SK-N-SH (cell line): ENCODE measurements at regions not wholly inside any gene's neighbourhood (a gene's known extent, or its start where the extent isn't known, plus 50 kb on each side); places are given as distances from the start of the nearest gene placed in this dataset.

ENCODE experiments used
- CTCF ChIA-PET: fragments of 300-600, 350-600 bp; formaldehyde crosslinking; extraction: SDS; loops from one replicate; lab custom pipeline; 2021; lab: Yijun Ruan, JAX
- POLR2A ChIA-PET: fragments of 350-600 bp; sonication (Branson Sonifier 250); formaldehyde crosslinking; extraction: SDS; loops from one replicate; lab custom pipeline; 2020; ENCODE audit warnings: antibody characterized with exemption, inconsistent platforms; lab: Yijun Ruan, JAX
- DNase-seq: peaks from one replicate; pipeline ENCODE4 v3.0.0; 2012
- H2AFZ ChIP-seq: fragments of 200-600 bp; sonication (generic); 2 replicates; pipeline ENCODE4 v1.8.1; 2016; ENCODE audit warnings: antibody characterized with exemption, mild to moderate bottlenecking, low read depth
- H3F3A ChIP-seq: fragments of 200-600 bp; sonication (generic); replicated peaks from 2 replicates; pipeline ENCODE3; 2016; ENCODE audit warnings: antibody characterized with exemption, mild to moderate bottlenecking; ENCODE audit not compliant: insufficient read depth
- H3K27ac ChIP-seq, 2 experiments: fragments of 200-500 bp in 1 of 2; fragments of 200-600 bp in 1 of 2; sonication (Bioruptor generic) in 1 of 2; sonication (generic), shearing (Covaris generic) in 1 of 2; 2 replicates each; pipeline versions ENCODE4 v1.5.1 to v1.6.1; 2014 to 2016; ENCODE audit warnings: low read depth in 2 of 2, inconsistent platforms in 1 of 2, low read length in 1 of 2, mild to moderate bottlenecking in 1 of 2, mixed read lengths in 1 of 2
- H3K27me3 ChIP-seq: fragments of 200-600 bp; sonication (generic), shearing (Covaris generic); 2 replicates; pipeline ENCODE4 v1.6.1; 2016; ENCODE audit warnings: mixed run types; ENCODE audit not compliant: insufficient read depth
- H3K36me3 ChIP-seq, 2 experiments: fragments of 200-500 bp in 1 of 2; fragments of 200-600 bp in 1 of 2; sonication (Bioruptor generic) in 1 of 2; sonication (generic) in 1 of 2; replicated peaks in 1 of 2; 2 replicates each; pipeline versions ENCODE3 to v1.5.1; 2014 to 2016; ENCODE audit warnings: low read length in 1 of 2, mild to moderate bottlenecking in 1 of 2; ENCODE audit not compliant: insufficient read depth in 2 of 2, control insufficient read depth in 1 of 2
- H3K4me1 ChIP-seq, 2 experiments: fragments of 200-500 bp in 1 of 2; fragments of 200-600 bp in 1 of 2; sonication (Bioruptor generic) in 1 of 2; sonication (generic), shearing (Covaris generic) in 1 of 2; 2 replicates each; pipeline versions ENCODE4 v1.5.1 to v1.6.1; 2014 to 2016; ENCODE audit warnings: low read depth in 1 of 2, low read length in 1 of 2, mixed run types in 1 of 2; ENCODE audit not compliant: insufficient read depth in 2 of 2, control insufficient read depth in 1 of 2
- H3K4me2 ChIP-seq: fragments of 200-600 bp; sonication (generic), shearing (Covaris generic); 2 replicates; pipeline ENCODE4 v1.6.1; 2017; ENCODE audit warnings: mixed run types
- H3K4me3 ChIP-seq, 2 experiments: fragments of 200-500 bp in 1 of 2; fragments of 200-600 bp in 1 of 2; sonication (Bioruptor generic) in 1 of 2; sonication (generic), shearing (Covaris generic) in 1 of 2; 2 replicates each; pipeline versions ENCODE4 v1.5.1 to v1.8.1; 2014 to 2016; ENCODE audit warnings: low read depth in 2 of 2, inconsistent platforms in 1 of 2, low read length in 1 of 2, mild to moderate bottlenecking in 1 of 2, mixed read lengths in 1 of 2, moderate library complexity in 1 of 2
- H3K79me2 ChIP-seq: fragments of 200-600 bp; sonication (generic); 2 replicates; pipeline ENCODE4 v1.8.1; 2017; ENCODE audit warnings: mild to moderate bottlenecking; ENCODE audit not compliant: insufficient read depth
- H3K9ac ChIP-seq: fragments of 200-600 bp; sonication (generic); 2 replicates; pipeline ENCODE4 v1.6.1; 2017; ENCODE audit warnings: mixed run types
- H3K9me2 ChIP-seq: fragments of 200-600 bp; sonication (generic); 2 replicates; pipeline ENCODE4 v1.6.1; 2017; ENCODE audit warnings: mixed run types
- H3K9me3 ChIP-seq: fragments of 200-600 bp; sonication (generic); 2 replicates; pipeline ENCODE4 v1.6.1; 2017; ENCODE audit warnings: mixed run types, mild to moderate bottlenecking, moderate library complexity
- H4K20me1 ChIP-seq: fragments of 200-600 bp; sonication (generic); 2 replicates; pipeline ENCODE4 v1.6.1; 2017; ENCODE audit warnings: mild to moderate bottlenecking, mixed run types; ENCODE audit not compliant: insufficient read depth
- CHD2 ChIP-seq: fragments of 150-350 bp; IDR thresholded peaks from 2 replicates; pipeline ENCODE4 v1.6.1; 2018; ENCODE audit warnings: low read length; ENCODE audit not compliant: partially characterized antibody
- CTCF ChIP-seq: fragments of 200-600 bp; sonication (generic); IDR thresholded peaks from 2 replicates; pipeline ENCODE4 v1.6.1; 2017; ENCODE audit warnings: antibody characterized with exemption, mild to moderate bottlenecking, moderate library complexity
- MXI1 ChIP-seq: IDR thresholded peaks from 2 replicates; pipeline ENCODE4 v1.6.1; 2012; ENCODE audit warnings: mild to moderate bottlenecking, low read depth, low read length, improper control_type of control experiment
- POLR2AphosphoS5 ChIP-seq: IDR thresholded peaks from 2 replicates; pipeline ENCODE4 v1.6.1; 2012; ENCODE audit warnings: low read depth, low read length
- RCOR1 ChIP-seq: fragments of 150-350 bp; IDR thresholded peaks from 2 replicates; pipeline ENCODE4 v1.6.1; 2017; ENCODE audit warnings: antibody characterized with exemption, low read length
- USF2 ChIP-seq: fragments of 150-350 bp; IDR thresholded peaks from 2 replicates; pipeline ENCODE4 v1.6.1; 2017; ENCODE audit warnings: antibody characterized with exemption, low read length, low read depth, borderline replicate concordance
- YY1 ChIP-seq: IDR thresholded peaks from 2 replicates; pipeline ENCODE4 v1.4.0; 2012; ENCODE audit warnings: low read depth, mild to moderate bottlenecking
- WGBS: methylation state at CpG from one replicate; pipeline ENCODE4 v1.1.6; 2017; ENCODE audit warnings: low lambda C conversion rate; 5-methylcytosine and 5-hydroxymethylcytosine counted together
- TF ChIP-seq, protein P1 (sequence below): IDR thresholded peaks from 2 replicates; pipeline ENCODE4 v1.4.0; 2012; ENCODE audit warnings: low read depth
- TF ChIP-seq, protein P2 (sequence below): IDR thresholded peaks from 2 replicates; pipeline ENCODE4; 2012
- TF ChIP-seq, protein P3 (sequence below): IDR thresholded peaks from 2 replicates; pipeline ENCODE4 v1.6.1; 2012; ENCODE audit warnings: mild to moderate bottlenecking, low read depth, low read length, moderate library complexity
- TF ChIP-seq, protein P4 (sequence below): IDR thresholded peaks from 2 replicates; pipeline ENCODE4 v1.4.0; 2012; ENCODE audit warnings: low read depth, borderline replicate concordance

GRCh38 chr1:170804879-170805278, 130.5 kb upstream of the MROH9 start:
- TF ChIP-seq, protein P1, sequence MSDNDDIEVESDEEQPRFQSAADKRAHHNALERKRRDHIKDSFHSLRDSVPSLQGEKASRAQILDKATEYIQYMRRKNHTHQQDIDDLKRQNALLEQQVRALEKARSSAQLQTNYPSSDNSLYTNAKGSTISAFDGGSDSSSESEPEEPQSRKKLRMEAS: no peak
- TF ChIP-seq POLR2AphosphoS5: no peak
- no peak for TF ChIP-seq CTCF
- no peak for TF ChIP-seq MXI1
- no peak for TF ChIP-seq RCOR1
- TF ChIP-seq, protein P2, sequence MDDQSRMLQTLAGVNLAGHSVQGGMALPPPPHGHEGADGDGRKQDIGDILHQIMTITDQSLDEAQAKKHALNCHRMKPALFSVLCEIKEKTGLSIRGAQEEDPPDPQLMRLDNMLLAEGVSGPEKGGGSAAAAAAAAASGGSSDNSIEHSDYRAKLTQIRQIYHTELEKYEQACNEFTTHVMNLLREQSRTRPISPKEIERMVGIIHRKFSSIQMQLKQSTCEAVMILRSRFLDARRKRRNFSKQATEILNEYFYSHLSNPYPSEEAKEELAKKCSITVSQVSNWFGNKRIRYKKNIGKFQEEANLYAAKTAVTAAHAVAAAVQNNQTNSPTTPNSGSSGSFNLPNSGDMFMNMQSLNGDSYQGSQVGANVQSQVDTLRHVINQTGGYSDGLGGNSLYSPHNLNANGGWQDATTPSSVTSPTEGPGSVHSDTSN: no peak
- no peak for TF ChIP-seq YY1
- no peak for TF ChIP-seq CHD2
- TF ChIP-seq USF2: no peak
- TF ChIP-seq, all 33 proteins: peak for 0
- H3K4me1 ChIP-seq: peaks cover 6 to 50% of the 10 kb centered on the region in 2 experiments
- CTCF ChIA-PET: no interaction called here

DNA sequence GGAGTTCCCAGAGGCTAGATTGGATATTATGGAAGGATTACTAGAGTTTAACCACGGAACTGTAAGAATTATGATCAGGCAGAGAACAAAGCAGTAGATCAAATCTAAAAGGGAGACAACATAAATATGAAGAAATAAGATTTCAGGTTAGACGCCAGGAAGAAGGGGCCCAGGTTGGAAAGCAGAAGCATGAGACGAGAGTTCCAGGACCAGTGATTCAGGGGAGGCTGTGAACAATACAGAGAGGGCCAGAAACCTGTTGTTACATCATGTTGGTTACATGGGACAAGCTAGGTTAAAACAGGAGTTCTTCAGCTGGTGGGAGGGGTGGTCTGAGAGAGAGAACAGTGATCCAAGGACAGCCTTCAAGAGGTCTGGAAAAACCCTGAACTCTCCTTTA, 128.4 kb upstream of the MROH9 start:
- no peaks in the 10 kb centered on the region for H3K9me2 ChIP-seq
- H3K4me3 ChIP-seq: no peak overlapping the region
- peak overlapping the region; percentile 54 for H3K4me2 ChIP-seq
- H3K79me2 ChIP-seq: peaks cover 7% of the 10 kb centered on the region; the same call in 1 of the 2 replicates
- H3K27ac ChIP-seq: peak overlapping the region; percentile 77 to 100; a peak in 3 of 4 replicates
- H2AFZ ChIP-seq: no peak overlapping the region
- no peak for DNase-seq
- CTCF ChIA-PET: no interaction called here
- H4K20me1 ChIP-seq: no peaks in the 10 kb centered on the region
- TF ChIP-seq, protein P3, sequence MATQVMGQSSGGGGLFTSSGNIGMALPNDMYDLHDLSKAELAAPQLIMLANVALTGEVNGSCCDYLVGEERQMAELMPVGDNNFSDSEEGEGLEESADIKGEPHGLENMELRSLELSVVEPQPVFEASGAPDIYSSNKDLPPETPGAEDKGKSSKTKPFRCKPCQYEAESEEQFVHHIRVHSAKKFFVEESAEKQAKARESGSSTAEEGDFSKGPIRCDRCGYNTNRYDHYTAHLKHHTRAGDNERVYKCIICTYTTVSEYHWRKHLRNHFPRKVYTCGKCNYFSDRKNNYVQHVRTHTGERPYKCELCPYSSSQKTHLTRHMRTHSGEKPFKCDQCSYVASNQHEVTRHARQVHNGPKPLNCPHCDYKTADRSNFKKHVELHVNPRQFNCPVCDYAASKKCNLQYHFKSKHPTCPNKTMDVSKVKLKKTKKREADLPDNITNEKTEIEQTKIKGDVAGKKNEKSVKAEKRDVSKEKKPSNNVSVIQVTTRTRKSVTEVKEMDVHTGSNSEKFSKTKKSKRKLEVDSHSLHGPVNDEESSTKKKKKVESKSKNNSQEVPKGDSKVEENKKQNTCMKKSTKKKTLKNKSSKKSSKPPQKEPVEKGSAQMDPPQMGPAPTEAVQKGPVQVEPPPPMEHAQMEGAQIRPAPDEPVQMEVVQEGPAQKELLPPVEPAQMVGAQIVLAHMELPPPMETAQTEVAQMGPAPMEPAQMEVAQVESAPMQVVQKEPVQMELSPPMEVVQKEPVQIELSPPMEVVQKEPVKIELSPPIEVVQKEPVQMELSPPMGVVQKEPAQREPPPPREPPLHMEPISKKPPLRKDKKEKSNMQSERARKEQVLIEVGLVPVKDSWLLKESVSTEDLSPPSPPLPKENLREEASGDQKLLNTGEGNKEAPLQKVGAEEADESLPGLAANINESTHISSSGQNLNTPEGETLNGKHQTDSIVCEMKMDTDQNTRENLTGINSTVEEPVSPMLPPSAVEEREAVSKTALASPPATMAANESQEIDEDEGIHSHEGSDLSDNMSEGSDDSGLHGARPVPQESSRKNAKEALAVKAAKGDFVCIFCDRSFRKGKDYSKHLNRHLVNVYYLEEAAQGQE: no peak
- TF ChIP-seq, protein P4, sequence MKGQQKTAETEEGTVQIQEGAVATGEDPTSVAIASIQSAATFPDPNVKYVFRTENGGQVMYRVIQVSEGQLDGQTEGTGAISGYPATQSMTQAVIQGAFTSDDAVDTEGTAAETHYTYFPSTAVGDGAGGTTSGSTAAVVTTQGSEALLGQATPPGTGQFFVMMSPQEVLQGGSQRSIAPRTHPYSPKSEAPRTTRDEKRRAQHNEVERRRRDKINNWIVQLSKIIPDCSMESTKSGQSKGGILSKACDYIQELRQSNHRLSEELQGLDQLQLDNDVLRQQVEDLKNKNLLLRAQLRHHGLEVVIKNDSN: no peak
- no peak for TF ChIP-seq CHD2
- peaks cover 6 to 40% of the 10 kb centered on the region in 2 experiments for H3K4me1 ChIP-seq
- H3K9ac ChIP-seq: peak overlapping the region; percentile 84
- POLR2A ChIA-PET: no interaction called here
- 21% methylated on average over 3 of the region's 3 CpGs for WGBS
- H3F3A ChIP-seq: peaks cover 77% of the 10 kb centered on the region
- no peaks in the 10 kb centered on the region for H3K36me3 ChIP-seq
- no peaks in the 10 kb centered on the region for H3K9me3 ChIP-seq
- no peaks in the 10 kb centered on the region for H3K27me3 ChIP-seq

More at GRCh38 chr1:170804879-170805278, 130.5 kb upstream of the MROH9 start:
- Histone ChIP-seq H3K9me2 (no peaks in the 10 kb centered on the region), H3K9me3 (no peaks in the 10 kb centered on the region), H3K4me2 (0 out of 2 replicates have a peak overlapping the region, but pooled peaks have one; percentile 54), H3K36me3 (no peaks in the 10 kb centered on the region), H4K20me1 (no peaks in the 10 kb centered on the region), H3K27ac (peak overlapping the region; percentile 77 to 100; a peak in 3 of 4 replicates), H2AFZ (no peak overlapping the region), H3K27me3 (no peaks in the 10 kb centered on the region), H3K9ac (peak overlapping the region; percentile 84; the same call in 1 of the 2 replicates), H3F3A (peaks cover 96% of the 10 kb centered on the region), H3K4me3 (no peak overlapping the region), H3K79me2 (peaks cover 7% of the 10 kb centered on the region; the same call in 1 of the 2 replicates)
- POLR2A ChIA-PET: no interaction called here
- WGBS: 33% methylated on average over 4 of the region's 4 CpGs
- DNase-seq: no peak
